ENCODE measurements at regions not wholly inside any gene's neighbourhood (a gene's known extent, or its start where the extent isn't known, plus 50 kb on each side); places are given as distances from the start of the nearest gene placed in this dataset.

- H3K36me3 ChIP-seq: no peaks in the 10 kb centered on the region
- no peak for DNase-seq
- H3K4me1 ChIP-seq: no peaks in the 10 kb centered on the region
- TF ChIP-seq POLR2A (IDR thresholded peaks at IDR 0.05) (no peak), CTCF (IDR thresholded peaks at IDR 0.05) (no peak)
- no peak overlapping the region for H3K4me3 ChIP-seq
- intact Hi-C loops (cut with DNase I): no loop called here
- H3K27me3 ChIP-seq: no peaks in the 10 kb centered on the region
- 72 to 75% methylated on average over 8 of the region's 8 CpGs for WGBS, 2 donors
- no peaks in the 10 kb centered on the region for H3K9me3 ChIP-seq
- no peak overlapping the region for H3K27ac ChIP-seq
Observed at GRCh38 chr6:133062696-133063306, 178.4 kb upstream of the EYA4 start.

- no peaks in the 10 kb centered on the region for H3K36me3 ChIP-seq
- H3K27me3 ChIP-seq: no peaks in the 10 kb centered on the region
- intact Hi-C loops (cut with DNase I): no loop called here
- H3K4me1 ChIP-seq: no peaks in the 10 kb centered on the region
- 66 to 70% methylated on average over 3 of the region's 3 CpGs for WGBS, 2 donors
- DNase-seq: no peak
- H3K27ac ChIP-seq: no peak overlapping the region
- TF ChIP-seq POLR2A (IDR thresholded peaks at IDR 0.05) (no peak), CTCF (IDR thresholded peaks at IDR 0.05) (no peak)
- no peak overlapping the region for H3K4me3 ChIP-seq
- no peaks in the 10 kb centered on the region for H3K9me3 ChIP-seq
Observed at GRCh38 chr6:133067960-133068359, 173.2 kb upstream of the EYA4 start.

GRCh38 chr6:133070410-133071043 lies 170.6 kb upstream of the EYA4 start:
- no peak for TF ChIP-seq POLR2A (IDR thresholded peaks at IDR 0.05)
- no peak for TF ChIP-seq CTCF (IDR thresholded peaks at IDR 0.05)
- Histone ChIP-seq H3K36me3 (no peaks in the 10 kb centered on the region), H3K9me3 (no peaks in the 10 kb centered on the region), H3K27me3 (no peaks in the 10 kb centered on the region), H3K27ac (no peak overlapping the region), H3K4me1 (no peaks in the 10 kb centered on the region), H3K4me3 (no peak overlapping the region)
- no peak for DNase-seq
- intact Hi-C loops (cut with DNase I): no loop called here
- WGBS, 2 donors: 65 to 73% methylated on average over 4 of the region's 4 CpGs

GRCh38 chr6:133079901-133080300 lies 161.3 kb upstream of the EYA4 start:
- no peak for TF ChIP-seq CTCF (IDR thresholded peaks at IDR 0.05)
- no peak for TF ChIP-seq POLR2A (IDR thresholded peaks at IDR 0.05)
- no peaks in the 10 kb centered on the region for H3K27me3 ChIP-seq
- H3K36me3 ChIP-seq: no peaks in the 10 kb centered on the region
- no peaks in the 10 kb centered on the region for H3K9me3 ChIP-seq
- H3K4me3 ChIP-seq: no peak overlapping the region
- intact Hi-C loops (cut with DNase I): no loop called here
- DNase-seq: no peak
- H3K4me1 ChIP-seq: no peaks in the 10 kb centered on the region
- 61 to 71% methylated on average over 2 of the region's 2 CpGs for WGBS, 2 donors
- no peak overlapping the region for H3K27ac ChIP-seq

GRCh38 chr6:133083248-133083967 lies 157.7 kb upstream of the EYA4 start:
- TF ChIP-seq CTCF (IDR thresholded peaks at IDR 0.05): no peak
- no peak for TF ChIP-seq POLR2A (IDR thresholded peaks at IDR 0.05)
- intact Hi-C loops (cut with DNase I): no loop called here

More at GRCh38 chr6:133083248-133083967, 157.7 kb upstream of the EYA4 start:
- WGBS, 2 donors: 19 to 39% methylated on average over 2 of the region's 2 CpGs
- H3K27ac ChIP-seq: no peak overlapping the region
- no peaks in the 10 kb centered on the region for H3K9me3 ChIP-seq
- H3K4me1 ChIP-seq: no peaks in the 10 kb centered on the region
- no peak for DNase-seq
- no peaks in the 10 kb centered on the region for H3K27me3 ChIP-seq
- H3K4me3 ChIP-seq: no peak overlapping the region
- H3K36me3 ChIP-seq: no peaks in the 10 kb centered on the region
